ENCODE measurements at regions not wholly inside any gene's neighbourhood (a gene's known extent, or its start where the extent isn't known, plus 50 kb on each side); places are given as distances from the start of the nearest gene placed in this dataset.

DNA sequence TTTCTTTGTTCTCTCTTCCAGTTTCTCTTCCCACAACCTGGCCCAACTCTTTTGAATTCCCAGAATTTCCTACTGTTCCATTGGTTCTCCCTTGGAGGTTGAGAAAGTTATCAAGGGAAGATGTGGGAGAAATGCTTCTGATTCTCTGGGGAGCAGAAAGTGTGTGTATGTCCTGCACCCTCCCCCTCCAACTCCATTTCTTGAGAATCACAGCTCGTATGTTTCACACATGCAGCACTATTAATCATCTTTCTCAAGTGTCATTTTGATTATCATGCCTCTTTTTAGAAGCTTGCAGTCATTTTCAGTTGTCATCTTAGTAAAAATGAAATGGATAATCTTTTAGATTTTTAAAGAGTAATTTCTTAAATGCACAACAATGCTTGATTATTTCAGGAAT is 296.8 kb upstream of the SLC39A10 start:
- H3F3A ChIP-seq (ENCODE audit: insufficient read depth, low read length), result no peaks in the 10 kb centered on the region
- H3K36me3 ChIP-seq (replicated peaks; ENCODE audit: insufficient read depth, low read length), result no peaks in the 10 kb centered on the region
- H3K27ac ChIP-seq (ENCODE audit: low read length), result no peak overlapping the region
- DNase-seq, result no peak
- no peak overlapping the region for H3K4me3 ChIP-seq (ENCODE audit: low read length)
- H2AFZ ChIP-seq (ENCODE audit: low read length), result no peak overlapping the region
- H4K20me1 ChIP-seq (ENCODE audit: insufficient read depth, low read length), result no peaks in the 10 kb centered on the region
- H3K4me2 ChIP-seq (ENCODE audit: low read depth, low read length), result no peak overlapping the region
- no peaks in the 10 kb centered on the region for H3K4me1 ChIP-seq (ENCODE audit: low read length)
- H3K79me2 ChIP-seq (ENCODE audit: low read length), result no peaks in the 10 kb centered on the region
- no peaks in the 10 kb centered on the region for H3K27me3 ChIP-seq (replicated peaks; ENCODE audit: insufficient read depth, low read length)
- no peak overlapping the region for H3K9ac ChIP-seq (ENCODE audit: low read length)
- no peaks in the 10 kb centered on the region for H3K9me3 ChIP-seq (replicated peaks; ENCODE audit: insufficient read depth, low read length)
- no peaks in the 10 kb centered on the region for H3K9me2 ChIP-seq (replicated peaks; ENCODE audit: insufficient read depth, low read length)
- no peak for TF ChIP-seq CTCF (IDR thresholded peaks at IDR 0.05; ENCODE audit: low read length)
- TF ChIP-seq EZH2 (optimal IDR thresholded peaks at IDR 0.05; ENCODE audit: low read depth, low read length), result no peak
- TF ChIP-seq EZH2phosphoT487 (IDR thresholded peaks at IDR 0.05; ENCODE audit: low read length), result no peak

DNA sequence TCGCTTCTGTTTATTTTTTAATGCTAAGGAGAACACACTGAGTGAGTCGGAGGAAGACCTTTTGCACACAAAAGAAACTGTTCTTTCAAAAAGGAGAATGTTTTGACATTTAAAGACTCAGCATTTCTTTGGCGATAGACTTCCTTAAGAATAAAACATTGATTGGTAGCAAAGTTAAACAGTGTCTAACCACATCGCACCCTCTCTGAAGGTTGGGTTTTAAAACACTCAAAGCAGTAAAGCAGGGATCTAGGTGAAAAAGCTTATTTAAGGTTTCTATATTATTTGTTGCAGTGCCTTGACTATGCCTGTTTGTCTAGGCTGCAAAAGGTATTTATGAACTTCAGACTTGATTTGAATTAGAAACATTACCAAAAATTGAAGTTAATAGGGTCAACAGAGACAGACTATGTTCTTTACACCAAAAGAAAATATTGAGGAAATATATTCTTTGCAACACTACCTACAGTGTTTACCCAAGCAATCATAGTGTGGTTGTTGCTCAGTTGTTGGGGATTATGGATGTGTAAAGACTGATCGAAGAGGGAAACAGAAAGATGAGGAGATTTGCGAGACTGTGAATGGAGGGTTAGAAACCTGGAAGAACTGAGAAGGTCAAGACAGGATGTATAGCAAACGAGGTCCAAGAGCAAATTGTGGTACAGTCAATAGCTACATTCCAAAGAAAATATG is 297.8 kb upstream of the SLC39A10 start:
- Histone ChIP-seq H2AFZ (ENCODE audit: low read length) (no peak overlapping the region), H3K36me3 (replicated peaks; ENCODE audit: insufficient read depth, low read length) (no peaks in the 10 kb centered on the region)

GRCh38 chr2:195356920-195357440 is 300.0 kb upstream of the SLC39A10 start:
- H3K9me2 ChIP-seq (replicated peaks; ENCODE audit: insufficient read depth, low read length), result no peaks in the 10 kb centered on the region
- no peak overlapping the region for H3K4me2 ChIP-seq (ENCODE audit: low read depth, low read length)
- H3K9ac ChIP-seq (ENCODE audit: low read length), result no peak overlapping the region
- no peaks in the 10 kb centered on the region for H4K20me1 ChIP-seq (ENCODE audit: insufficient read depth, low read length)
- no peaks in the 10 kb centered on the region for H3K36me3 ChIP-seq (replicated peaks; ENCODE audit: insufficient read depth, low read length)
- DNase-seq, result no peak
- H3K4me3 ChIP-seq (ENCODE audit: low read length), result no peak overlapping the region
- no peak overlapping the region for H2AFZ ChIP-seq (ENCODE audit: low read length)
- no peaks in the 10 kb centered on the region for H3K27me3 ChIP-seq (replicated peaks; ENCODE audit: insufficient read depth, low read length)
- no peak for TF ChIP-seq EZH2 (optimal IDR thresholded peaks at IDR 0.05; ENCODE audit: low read depth, low read length)
- no peak for TF ChIP-seq EZH2phosphoT487 (IDR thresholded peaks at IDR 0.05; ENCODE audit: low read length)
- TF ChIP-seq CTCF (IDR thresholded peaks at IDR 0.05; ENCODE audit: low read length), result no peak
- no peaks in the 10 kb centered on the region for H3F3A ChIP-seq (ENCODE audit: insufficient read depth, low read length)
- H3K9me3 ChIP-seq (replicated peaks; ENCODE audit: insufficient read depth, low read length), result no peaks in the 10 kb centered on the region
- H3K4me1 ChIP-seq (ENCODE audit: low read length), result no peaks in the 10 kb centered on the region
- H3K27ac ChIP-seq (ENCODE audit: low read length), result no peak overlapping the region
- no peaks in the 10 kb centered on the region for H3K79me2 ChIP-seq (ENCODE audit: low read length)

More for the DNA sequence above, 297.8 kb upstream of the SLC39A10 start:
- Histone ChIP-seq H3K27me3 (replicated peaks; ENCODE audit: insufficient read depth, low read length) (no peaks in the 10 kb centered on the region), H3K4me2 (ENCODE audit: low read depth, low read length) (no peak overlapping the region), H4K20me1 (ENCODE audit: insufficient read depth, low read length) (no peaks in the 10 kb centered on the region), H3K4me3 (ENCODE audit: low read length) (no peak overlapping the region), H3K79me2 (ENCODE audit: low read length) (no peaks in the 10 kb centered on the region), H3K4me1 (ENCODE audit: low read length) (no peaks in the 10 kb centered on the region), H3K9me3 (replicated peaks; ENCODE audit: insufficient read depth, low read length) (no peaks in the 10 kb centered on the region), H3K27ac (ENCODE audit: low read length) (no peak overlapping the region), H3K9me2 (replicated peaks; ENCODE audit: insufficient read depth, low read length) (no peaks in the 10 kb centered on the region), H3K9ac (ENCODE audit: low read length) (no peak overlapping the region), H3F3A (ENCODE audit: insufficient read depth, low read length) (no peaks in the 10 kb centered on the region)
- TF ChIP-seq EZH2 (optimal IDR thresholded peaks at IDR 0.05; ENCODE audit: low read depth, low read length) (no peak), EZH2phosphoT487 (IDR thresholded peaks at IDR 0.05; ENCODE audit: low read length) (no peak), CTCF (IDR thresholded peaks at IDR 0.05; ENCODE audit: low read length) (no peak)
- DNase-seq, result no peak
